Astrocyte of the cerebellum (primary cell): ENCODE measurements at regions not wholly inside any gene's neighbourhood (a gene's known extent, or its start where the extent isn't known, plus 50 kb on each side); places are given as distances from the start of the nearest gene placed in this dataset.

Experiments used
- DNase-seq: peaks from one replicate; pipeline ENCODE4 v3.0.0-alpha.2; 2011; ENCODE audit warnings: low read depth
- H3K4me3 ChIP-seq: 2 replicates; pipeline ENCODE4 v1.5.1; 2011; ENCODE audit warnings: mild to moderate bottlenecking, low read depth, low read length, moderate library complexity
- in situ Hi-C: cut with HindIII; loops from 2 replicates; pipeline ENCODE4 v1.10.0; 2017; ENCODE audit warnings: low sequenced_read_pairs
- TF ChIP-seq, protein P1 (sequence below): IDR thresholded peaks from 2 replicates; pipeline ENCODE4 v1.5.1; 2012; ENCODE audit warnings: low read length, low read depth, moderate library complexity, mild to moderate bottlenecking; ENCODE audit errors: missing control alignments

DNA sequence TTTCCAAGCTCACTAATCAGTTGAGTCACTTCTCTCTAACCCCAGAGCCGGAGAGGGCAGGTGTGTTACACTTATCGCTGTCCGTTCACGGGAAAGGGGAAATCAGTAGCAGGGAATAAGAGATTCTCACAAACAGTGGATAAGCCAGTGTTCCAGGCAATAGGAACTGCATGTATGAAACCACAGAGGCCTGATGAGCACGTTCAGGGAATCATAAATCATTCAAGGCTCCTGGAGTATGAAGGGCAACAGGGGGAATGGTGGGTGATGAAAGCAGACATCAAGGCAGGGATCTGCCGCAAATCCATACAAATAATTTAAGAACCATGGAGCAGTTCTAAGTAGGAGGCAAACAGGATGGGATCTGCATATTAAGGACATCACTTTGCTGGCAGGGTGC, 59.1 kb upstream of the ADGRG2 start:
- H3K4me3 ChIP-seq: no peak overlapping the region
- DNase-seq: no peak
- TF ChIP-seq, protein P1, sequence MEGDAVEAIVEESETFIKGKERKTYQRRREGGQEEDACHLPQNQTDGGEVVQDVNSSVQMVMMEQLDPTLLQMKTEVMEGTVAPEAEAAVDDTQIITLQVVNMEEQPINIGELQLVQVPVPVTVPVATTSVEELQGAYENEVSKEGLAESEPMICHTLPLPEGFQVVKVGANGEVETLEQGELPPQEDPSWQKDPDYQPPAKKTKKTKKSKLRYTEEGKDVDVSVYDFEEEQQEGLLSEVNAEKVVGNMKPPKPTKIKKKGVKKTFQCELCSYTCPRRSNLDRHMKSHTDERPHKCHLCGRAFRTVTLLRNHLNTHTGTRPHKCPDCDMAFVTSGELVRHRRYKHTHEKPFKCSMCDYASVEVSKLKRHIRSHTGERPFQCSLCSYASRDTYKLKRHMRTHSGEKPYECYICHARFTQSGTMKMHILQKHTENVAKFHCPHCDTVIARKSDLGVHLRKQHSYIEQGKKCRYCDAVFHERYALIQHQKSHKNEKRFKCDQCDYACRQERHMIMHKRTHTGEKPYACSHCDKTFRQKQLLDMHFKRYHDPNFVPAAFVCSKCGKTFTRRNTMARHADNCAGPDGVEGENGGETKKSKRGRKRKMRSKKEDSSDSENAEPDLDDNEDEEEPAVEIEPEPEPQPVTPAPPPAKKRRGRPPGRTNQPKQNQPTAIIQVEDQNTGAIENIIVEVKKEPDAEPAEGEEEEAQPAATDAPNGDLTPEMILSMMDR: no peak
- in situ Hi-C loops: no loop called here

- in situ Hi-C loops: no loop called here
- DNase-seq: no peak
- no peak overlapping the region for H3K4me3 ChIP-seq
- TF ChIP-seq, protein P1: no peak
Measured at GRCh38 chrX:19182785-19183184, 60.5 kb upstream of the ADGRG2 start.

DNA sequence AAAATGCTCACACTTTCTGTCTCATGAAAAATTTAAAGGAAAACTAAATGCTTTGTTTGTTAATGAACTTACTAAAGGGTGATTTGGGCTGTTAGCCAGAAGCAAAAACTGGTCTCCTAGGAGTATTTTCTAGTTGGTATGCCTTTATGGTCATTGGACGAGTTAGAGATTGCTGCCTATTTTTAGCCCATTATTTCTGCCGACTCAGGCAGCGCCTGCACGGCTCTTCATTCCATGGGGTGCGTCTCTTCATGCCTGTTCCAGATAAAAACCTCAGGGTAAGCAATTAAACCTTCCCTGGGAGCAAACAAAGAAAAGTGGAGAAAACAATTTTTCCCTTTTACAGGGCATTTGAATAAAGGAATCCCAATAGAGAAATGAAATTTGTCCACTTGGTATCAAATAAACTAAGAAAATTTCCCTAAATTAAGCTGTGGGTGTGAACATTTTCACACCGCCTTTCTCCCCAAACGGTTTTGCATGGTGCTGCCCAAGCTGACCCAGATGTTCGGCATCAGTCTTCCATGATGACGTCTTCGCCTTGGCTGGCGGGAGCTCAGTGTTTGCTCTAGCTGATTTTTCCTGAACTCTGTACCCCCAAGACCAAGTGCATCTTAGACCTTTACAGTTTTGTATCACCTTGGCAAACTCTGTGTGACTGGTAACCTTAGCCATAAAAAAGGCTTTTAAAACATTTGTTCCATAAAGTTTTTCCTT, 61.7 kb upstream of the ADGRG2 start:
- DNase-seq: no peak
- TF ChIP-seq, protein P1: no peak
- H3K4me3 ChIP-seq: no peak overlapping the region
- in situ Hi-C loops: no loop called here

- TF ChIP-seq, protein P1: no peak
- DNase-seq: no peak
- in situ Hi-C loops: no loop called here
Measured at GRCh38 chrX:19188566-19188965, 66.3 kb upstream of the ADGRG2 start.

DNA sequence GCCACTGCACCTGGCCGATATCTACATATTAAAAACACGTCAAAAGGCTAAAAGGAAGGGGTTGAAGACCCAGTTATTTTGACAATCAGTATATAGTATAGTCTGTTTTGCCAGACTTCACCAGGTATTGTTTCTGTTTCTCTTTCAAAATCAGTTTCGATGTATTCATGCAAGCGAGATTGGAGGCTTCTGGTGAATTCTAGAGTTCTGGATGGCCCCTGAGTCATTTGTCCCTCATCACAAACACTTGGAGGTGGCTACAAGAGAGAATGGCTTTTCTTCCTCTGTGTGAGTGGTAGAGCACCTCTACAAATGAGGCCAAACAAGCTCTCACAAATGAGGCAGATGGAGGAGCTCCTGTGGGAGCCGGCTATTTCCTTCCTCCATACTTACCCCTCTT, 68.6 kb upstream of the ADGRG2 start:
- in situ Hi-C loops: no loop called here

More at GRCh38 chrX:19188566-19188965, 66.3 kb upstream of the ADGRG2 start:
- no peak overlapping the region for H3K4me3 ChIP-seq

DNA sequence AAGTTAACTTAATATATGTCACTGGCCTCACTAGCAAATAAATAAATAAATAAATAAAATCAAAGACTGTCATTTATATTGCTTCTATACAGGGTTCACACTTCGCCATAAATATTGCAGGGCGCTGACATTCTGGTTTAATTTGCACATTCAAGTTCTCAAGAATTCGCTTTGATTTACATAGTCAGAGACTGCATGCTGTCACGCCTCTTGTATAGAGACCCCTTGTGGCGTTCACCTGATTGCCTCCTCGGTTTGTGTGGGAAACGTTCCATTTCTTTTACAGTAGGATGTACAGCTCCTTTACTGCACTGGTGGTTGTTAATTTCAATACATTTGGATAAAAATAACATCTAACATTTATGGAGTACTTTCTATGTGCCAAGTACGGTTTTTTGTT, 71.3 kb upstream of the ADGRG2 start:
- TF ChIP-seq, protein P1: no peak
- no peak overlapping the region for H3K4me3 ChIP-seq
- in situ Hi-C loops: no loop called here
- no peak for DNase-seq

More for the DNA sequence above, 68.6 kb upstream of the ADGRG2 start:
- TF ChIP-seq, protein P1: no peak
- no peak overlapping the region for H3K4me3 ChIP-seq
- DNase-seq: no peak
